COLO829 (cell line): ENCODE measurements at regions not wholly inside any gene's neighbourhood (a gene's known extent, or its start where the extent isn't known, plus 50 kb on each side); places are given as distances from the start of the nearest gene placed in this dataset.

Experiments
- DNase-seq: peaks from one replicate; pipeline ENCODE4 v3.0.0; 2012; ENCODE audit warnings: low spot score

- no peak for DNase-seq
Observed at GRCh38 chr4:25580633-25581467, 74.8 kb upstream of the SLC34A2 start.

- no peak for DNase-seq
Observed at GRCh38 chr4:25585901-25586523, 69.6 kb upstream of the SLC34A2 start.

GRCh38 chr4:25588206-25588605 is 67.4 kb upstream of the SLC34A2 start:
- DNase-seq: no peak

GRCh38 chr4:25590171-25590570 is 65.5 kb upstream of the SLC34A2 start:
- no peak for DNase-seq

DNA sequence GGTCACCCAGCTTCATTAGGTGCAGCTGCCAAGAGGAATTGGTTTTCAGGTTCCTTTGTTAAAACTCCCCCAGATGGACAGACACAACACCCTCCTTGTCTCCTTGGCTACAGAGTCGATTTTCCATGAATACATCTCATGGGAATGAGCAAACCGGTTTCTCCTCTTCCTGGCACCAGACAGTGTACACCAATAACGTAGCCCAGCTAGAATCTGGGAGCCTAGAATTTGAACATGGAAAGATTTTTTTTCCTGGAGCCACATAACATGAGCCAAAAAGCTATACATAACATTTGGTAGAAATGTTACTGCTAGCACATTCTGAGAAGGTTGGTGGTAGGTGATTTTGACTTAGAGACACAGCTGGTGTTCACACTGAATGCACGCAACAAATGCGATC is 62.9 kb upstream of the SLC34A2 start:
- DNase-seq: no peak
